HEK293T (cell line): ENCODE measurements at regions not wholly inside any gene's neighbourhood (a gene's known extent, or its start where the extent isn't known, plus 50 kb on each side); places are given as distances from the start of the nearest gene placed in this dataset.

Experiments
- ELF4 ChIP-seq: fragments of 450-650 bp; IDR thresholded peaks from 2 replicates; pipeline ENCODE4 v1.6.1; 2017; ENCODE audit warnings: antibody characterized with exemption
- SP1 ChIP-seq: fragments of 450-650 bp; IDR thresholded peaks from 2 replicates; pipeline ENCODE4 v1.6.1; 2017
- TF ChIP-seq, protein P1 (sequence below): fragments of 450-650 bp; IDR thresholded peaks from 2 replicates; pipeline ENCODE4 v1.6.1; 2016

DNA sequence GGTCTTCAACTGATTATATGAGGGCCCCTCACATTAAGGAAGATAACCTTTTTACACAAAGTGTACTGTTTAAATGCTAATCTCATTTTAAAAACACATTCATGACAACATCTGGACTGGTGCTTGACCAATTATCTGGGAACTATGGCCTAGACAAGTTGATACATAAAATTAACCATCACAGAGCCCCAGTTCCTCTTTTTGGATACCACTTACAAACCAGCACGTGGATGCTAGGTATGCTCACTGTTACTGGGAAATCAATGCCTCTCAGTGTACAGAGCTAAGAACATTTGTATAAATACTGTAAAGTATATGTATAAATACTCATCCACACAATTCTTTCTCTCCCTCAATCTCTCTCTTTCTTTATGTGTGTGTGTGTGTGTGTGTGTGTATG is 1217.8 kb upstream of the LRRTM3 start:
- no peak for TF ChIP-seq SP1
- TF ChIP-seq ELF4, result no peak
- TF ChIP-seq, protein P1, sequence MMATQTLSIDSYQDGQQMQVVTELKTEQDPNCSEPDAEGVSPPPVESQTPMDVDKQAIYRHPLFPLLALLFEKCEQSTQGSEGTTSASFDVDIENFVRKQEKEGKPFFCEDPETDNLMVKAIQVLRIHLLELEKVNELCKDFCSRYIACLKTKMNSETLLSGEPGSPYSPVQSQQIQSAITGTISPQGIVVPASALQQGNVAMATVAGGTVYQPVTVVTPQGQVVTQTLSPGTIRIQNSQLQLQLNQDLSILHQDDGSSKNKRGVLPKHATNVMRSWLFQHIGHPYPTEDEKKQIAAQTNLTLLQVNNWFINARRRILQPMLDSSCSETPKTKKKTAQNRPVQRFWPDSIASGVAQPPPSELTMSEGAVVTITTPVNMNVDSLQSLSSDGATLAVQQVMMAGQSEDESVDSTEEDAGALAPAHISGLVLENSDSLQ, result no peak
